Thoracic aorta (tissue), 2 donors: ENCODE measurements at regions not wholly inside any gene's neighbourhood (a gene's known extent, or its start where the extent isn't known, plus 50 kb on each side); places are given as distances from the start of the nearest gene placed in this dataset.

ENCODE experiments used
- ATAC-seq: fragments of 150-250 bp; one replicate; pipeline ENCODE4 v1.8.0; 2017; ENCODE audit warnings: low read depth; ENCODE audit not compliant: insufficient number of reproducible peaks, low FRiP score
- DNase-seq: peaks from one replicate; pipeline ENCODE4 v3.0.0-alpha.2; 2020; ENCODE audit warnings: low spot score
- H3K27ac ChIP-seq, 2 donors: fragments of 200-600 bp; sonication (generic); 1 replicate in 1 of 2; 2 replicates in 1 of 2; pipeline ENCODE4 v1.5.1; 2016; ENCODE audit warnings: mild to moderate bottlenecking in 2 of 2, moderate library complexity in 2 of 2
- H3K27me3 ChIP-seq: fragments of 200-600 bp; sonication (generic); replicated peaks from 2 replicates; pipeline ENCODE4 v1.6.0; 2016; ENCODE audit warnings: mild to moderate bottlenecking; ENCODE audit not compliant: insufficient read depth
- H3K36me3 ChIP-seq: fragments of 200-600 bp; sonication (generic); one replicate; pipeline ENCODE4 v1.5.1; 2016
- H3K4me1 ChIP-seq, 2 donors: fragments of 200-600 bp; sonication (generic); 1 replicate in 1 of 2; 2 replicates in 1 of 2; pipeline versions ENCODE4 v1.5.1 to v1.6.0; 2016; ENCODE audit warnings: low read depth in 2 of 2, mild to moderate bottlenecking in 1 of 2; ENCODE audit not compliant: control insufficient read depth in 1 of 2
- H3K4me3 ChIP-seq: fragments of 200-600 bp; sonication (generic); 2 replicates; pipeline ENCODE4 v1.5.1; 2016; ENCODE audit warnings: mild to moderate bottlenecking
- H3K9me3 ChIP-seq: fragments of 200-600 bp; sonication (generic); 2 replicates; pipeline ENCODE4 v1.5.1; 2016
- TF ChIP-seq, protein P1 (sequence below): fragments of 200-600 bp; sonication (generic); IDR thresholded peaks from one replicate; pipeline ENCODE4 v1.5.1; 2019; ENCODE audit warnings: antibody characterized with exemption

DNA sequence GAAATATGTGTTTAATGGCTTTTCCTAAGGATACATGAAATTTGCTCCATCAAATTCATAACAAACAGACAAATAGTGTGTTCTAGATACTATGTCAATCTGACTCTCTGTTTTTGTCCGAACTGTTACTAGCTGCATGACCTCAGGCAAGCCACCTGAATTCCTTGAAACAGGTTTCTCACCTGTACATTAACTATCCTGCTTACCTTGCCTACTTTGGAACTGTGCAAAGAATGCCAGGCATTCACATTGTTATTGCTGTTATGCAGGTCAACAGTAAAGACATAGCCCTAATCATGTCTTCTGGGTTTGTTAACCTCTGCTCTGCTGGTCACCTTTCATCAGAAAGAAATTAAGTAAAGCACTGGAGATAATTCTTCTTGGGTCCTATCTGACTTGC, 1283.9 kb upstream of the CELF2 start:
- Histone ChIP-seq H3K9me3 (no peaks in the 10 kb centered on the region), H3K4me1 (no peaks in the 10 kb centered on the region), H3K27ac (no peak overlapping the region), H3K4me3 (no peak overlapping the region), H3K27me3 (no peaks in the 10 kb centered on the region), H3K36me3 (no peaks in the 10 kb centered on the region)
- DNase-seq (no peak), ATAC-seq (no peak)
- TF ChIP-seq, protein P1, sequence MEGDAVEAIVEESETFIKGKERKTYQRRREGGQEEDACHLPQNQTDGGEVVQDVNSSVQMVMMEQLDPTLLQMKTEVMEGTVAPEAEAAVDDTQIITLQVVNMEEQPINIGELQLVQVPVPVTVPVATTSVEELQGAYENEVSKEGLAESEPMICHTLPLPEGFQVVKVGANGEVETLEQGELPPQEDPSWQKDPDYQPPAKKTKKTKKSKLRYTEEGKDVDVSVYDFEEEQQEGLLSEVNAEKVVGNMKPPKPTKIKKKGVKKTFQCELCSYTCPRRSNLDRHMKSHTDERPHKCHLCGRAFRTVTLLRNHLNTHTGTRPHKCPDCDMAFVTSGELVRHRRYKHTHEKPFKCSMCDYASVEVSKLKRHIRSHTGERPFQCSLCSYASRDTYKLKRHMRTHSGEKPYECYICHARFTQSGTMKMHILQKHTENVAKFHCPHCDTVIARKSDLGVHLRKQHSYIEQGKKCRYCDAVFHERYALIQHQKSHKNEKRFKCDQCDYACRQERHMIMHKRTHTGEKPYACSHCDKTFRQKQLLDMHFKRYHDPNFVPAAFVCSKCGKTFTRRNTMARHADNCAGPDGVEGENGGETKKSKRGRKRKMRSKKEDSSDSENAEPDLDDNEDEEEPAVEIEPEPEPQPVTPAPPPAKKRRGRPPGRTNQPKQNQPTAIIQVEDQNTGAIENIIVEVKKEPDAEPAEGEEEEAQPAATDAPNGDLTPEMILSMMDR = no peak

DNA sequence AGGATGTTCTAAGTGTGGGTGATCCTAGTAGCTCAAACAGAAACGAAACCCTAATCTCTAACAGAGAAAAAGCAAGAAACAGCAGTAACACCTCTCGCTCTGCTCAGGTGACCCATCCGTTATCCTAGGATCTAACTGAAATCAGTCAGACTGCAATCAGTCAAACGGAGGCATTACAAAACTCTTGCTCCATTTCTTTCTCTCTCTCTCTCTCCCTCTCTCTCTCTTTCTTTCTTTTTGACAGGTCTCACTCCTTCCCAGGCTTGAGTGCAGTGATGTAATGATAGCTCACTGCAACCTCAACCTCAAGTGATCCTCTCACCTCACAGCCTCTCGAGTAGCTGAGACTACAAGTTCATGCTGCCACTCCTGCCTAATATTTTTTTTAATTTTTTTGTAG, 1283.5 kb upstream of the CELF2 start:
- no peak for DNase-seq
- Histone ChIP-seq H3K9me3 (no peaks in the 10 kb centered on the region), H3K36me3 (no peaks in the 10 kb centered on the region), H3K4me3 (no peak overlapping the region), H3K27ac (no peak overlapping the region), H3K27me3 (no peaks in the 10 kb centered on the region), H3K4me1 (no peaks in the 10 kb centered on the region)
- no peak for ATAC-seq
- TF ChIP-seq, protein P1 = no peak

DNA sequence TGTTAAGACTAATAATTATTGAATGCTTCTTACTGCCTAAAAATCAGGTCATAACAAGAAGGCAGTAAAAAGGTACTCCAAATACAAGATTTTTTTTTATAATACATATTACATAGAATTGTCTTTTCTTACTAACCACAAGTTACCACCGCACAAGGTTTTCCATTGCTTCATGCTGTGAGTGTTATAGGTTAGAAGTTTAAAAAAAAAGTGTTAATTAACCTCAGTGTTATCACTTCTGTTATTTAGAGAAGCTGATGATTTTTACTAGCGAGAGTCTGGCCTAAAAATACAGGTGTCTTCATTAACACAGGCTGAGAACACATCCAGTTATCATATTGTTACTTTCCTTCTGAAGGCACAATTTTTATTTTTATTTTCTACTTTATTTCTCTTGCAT, 1281.9 kb upstream of the CELF2 start:
- H3K4me3 ChIP-seq = no peak overlapping the region
- TF ChIP-seq, protein P1 = no peak

DNA sequence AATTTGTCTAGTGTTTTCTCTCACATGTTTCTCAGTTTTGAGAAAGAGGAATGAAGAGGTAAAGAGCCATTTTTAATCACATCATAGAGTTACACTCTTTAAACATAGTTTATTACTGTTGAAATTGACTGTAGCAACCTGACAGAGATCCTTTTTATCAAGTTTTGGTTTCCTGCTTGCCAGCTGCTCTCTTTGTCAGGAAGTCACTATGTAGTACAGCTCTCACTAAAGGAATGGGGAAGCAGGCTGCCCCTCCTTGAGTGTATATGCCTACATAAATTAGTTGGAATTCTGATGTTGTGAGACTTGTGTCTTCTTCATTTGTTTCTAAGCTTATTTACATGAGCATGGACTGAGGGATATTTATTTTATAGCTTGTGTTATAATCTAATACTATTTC, 1274.0 kb upstream of the CELF2 start:
- Histone ChIP-seq H3K27ac (no peak overlapping the region), H3K27me3 (no peaks in the 10 kb centered on the region), H3K9me3 (peaks cover 3% of the 10 kb centered on the region), H3K4me3 (no peak overlapping the region), H3K36me3 (no peaks in the 10 kb centered on the region), H3K4me1 (no peaks in the 10 kb centered on the region)
- TF ChIP-seq, protein P1 = no peak
- no peak for ATAC-seq
- no peak for DNase-seq

More for the DNA sequence above, 1281.9 kb upstream of the CELF2 start:
- Histone ChIP-seq H3K36me3 (no peaks in the 10 kb centered on the region), H3K27me3 (no peaks in the 10 kb centered on the region), H3K9me3 (no peaks in the 10 kb centered on the region), H3K27ac (no peak overlapping the region), H3K4me1 (no peaks in the 10 kb centered on the region)
- no peak for ATAC-seq
- no peak for DNase-seq

DNA sequence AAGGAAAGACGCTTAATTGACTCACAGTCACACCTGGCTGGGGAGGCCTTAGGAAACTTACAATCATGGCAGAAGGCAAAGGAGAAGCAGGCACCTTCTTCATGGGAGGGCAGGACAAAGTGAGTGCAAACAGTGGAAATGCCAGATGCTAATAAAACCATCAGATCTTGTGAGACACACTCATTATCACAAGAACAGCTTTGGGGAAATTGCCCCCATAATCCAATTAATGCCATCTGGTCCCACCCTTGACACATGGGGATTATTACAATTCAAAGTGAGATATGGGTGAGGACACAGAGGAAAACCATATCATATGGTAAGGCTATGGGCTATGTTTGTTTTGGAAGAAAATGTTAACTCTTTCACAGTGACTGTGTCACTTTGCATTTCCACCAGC, 1272.5 kb upstream of the CELF2 start:
- no peaks in the 10 kb centered on the region for H3K4me1 ChIP-seq
- H3K4me3 ChIP-seq = no peak overlapping the region
- no peaks in the 10 kb centered on the region for H3K27me3 ChIP-seq
- DNase-seq (no peak), ATAC-seq (no peak)
- no peak overlapping the region for H3K27ac ChIP-seq
- no peaks in the 10 kb centered on the region for H3K36me3 ChIP-seq
- TF ChIP-seq, protein P1 = no peak
- peaks cover 3% of the 10 kb centered on the region for H3K9me3 ChIP-seq
